Occipital lobe (tissue), 1 donor: ENCODE measurements at regions not wholly inside any gene's neighbourhood (a gene's known extent, or its start where the extent isn't known, plus 50 kb on each side); places are given as distances from the start of the nearest gene placed in this dataset.
"Not testable (repeated sequence)": the region's sequence is repeated elsewhere in the genome, so short reads cannot be mapped to it uniquely, and the experiment has no call there.

Experiments
- DNase-seq: peaks from one replicate; lab custom pipeline; 2025; lab: John Stamatoyannopoulos, UW

- no peak for DNase-seq
These were observed 548.1 kb downstream of the BRINP3 start for GRCh38 chr1:189929501-189930099.

- no peak for DNase-seq
These were observed 540.8 kb downstream of the BRINP3 start for GRCh38 chr1:189936861-189937260.

GRCh38 chr1:189939967-189940366, 537.7 kb downstream of the BRINP3 start:
- no peak for DNase-seq

- DNase-seq: no peak
These were observed 535.7 kb downstream of the BRINP3 start for GRCh38 chr1:189941922-189942321.

- DNase-seq: no peak
These were observed 518.9 kb downstream of the BRINP3 start for GRCh38 chr1:189958756-189959155.

- no peak for DNase-seq
These were observed 516.9 kb downstream of the BRINP3 start for GRCh38 chr1:189960769-189961168.

- no peak for DNase-seq
These were observed 515.5 kb downstream of the BRINP3 start for GRCh38 chr1:189962181-189962580.

GRCh38 chr1:189970331-189971230, 507.1 kb downstream of the BRINP3 start:
- DNase-seq: no peak

- DNase-seq: no peak
These were observed 506.0 kb downstream of the BRINP3 start for GRCh38 chr1:189971656-189972055.

- no peak for DNase-seq
These were observed 500.5 kb downstream of the BRINP3 start for GRCh38 chr1:189977184-189977583.

- no peak for DNase-seq
These were observed 494.3 kb downstream of the BRINP3 start for GRCh38 chr1:189983166-189983890.

- no peak for DNase-seq
These were observed 491.1 kb downstream of the BRINP3 start for GRCh38 chr1:189986516-189986915.

- DNase-seq: no peak
These were observed 490.2 kb downstream of the BRINP3 start for GRCh38 chr1:189987509-189987908.

GRCh38 chr1:189992856-189993255, 484.8 kb downstream of the BRINP3 start:
- no peak for DNase-seq

- DNase-seq: no peak
These were observed 477.2 kb downstream of the BRINP3 start for GRCh38 chr1:190000365-190000872.

GRCh38 chr1:190001187-190001586, 476.5 kb downstream of the BRINP3 start:
- DNase-seq: no peak

GRCh38 chr1:190003376-190003775, 474.3 kb downstream of the BRINP3 start:
- no peak for DNase-seq

GRCh38 chr1:190011585-190011984, 466.1 kb downstream of the BRINP3 start:
- DNase-seq: no peak

GRCh38 chr1:190019151-190019550, 458.5 kb downstream of the BRINP3 start:
- not testable (repeated sequence) for DNase-seq

GRCh38 chr1:190019717-190020116, 457.9 kb downstream of the BRINP3 start:
- DNase-seq: no peak

- DNase-seq: no peak
These were observed 455.0 kb downstream of the BRINP3 start for GRCh38 chr1:190022709-190023108.

GRCh38 chr1:190029441-190029840, 448.2 kb downstream of the BRINP3 start:
- DNase-seq: no peak
